Fibroblast of skin of right quadriceps (primary cell): ENCODE measurements at regions not wholly inside any gene's neighbourhood (a gene's known extent, or its start where the extent isn't known, plus 50 kb on each side); places are given as distances from the start of the nearest gene placed in this dataset.
A peak's percentile ranks its signal among the peaks of the same experiment; 100 is the strongest.
"Not testable (repeated sequence)": the region's sequence is repeated elsewhere in the genome, so short reads cannot be mapped to it uniquely, and the experiment has no call there.

Experiments used
- DNase-seq: peaks from one replicate; pipeline ENCODE4 v3.0.0-alpha.2; 2013

- peak; percentile 44 for DNase-seq
Measured at GRCh38 chr4:77220828-77221613, 64.0 kb downstream of the CCNG2 start.

GRCh38 chr4:77225022-77225421 is 68.0 kb downstream of the CCNG2 start:
- no peak for DNase-seq

- DNase-seq: no peak
Measured at GRCh38 chr4:77226939-77227705, 70.1 kb downstream of the CCNG2 start.

- DNase-seq: no peak
Measured at GRCh38 chr4:77229433-77229832, 72.4 kb downstream of the CCNG2 start.

- no peak for DNase-seq
Measured at GRCh38 chr4:77232653-77233052, 75.6 kb downstream of the CCNG2 start.

- DNase-seq: no peak
Measured at GRCh38 chr4:77235289-77235854, 78.4 kb downstream of the CCNG2 start.

- no peak for DNase-seq
Measured at GRCh38 chr4:77236806-77237205, 79.8 kb downstream of the CCNG2 start.

GRCh38 chr4:77240469-77241066 is 83.6 kb downstream of the CCNG2 start:
- DNase-seq: peak; percentile 43

GRCh38 chr4:77248805-77249204 is 91.8 kb downstream of the CCNG2 start:
- no peak for DNase-seq

- no peak for DNase-seq
Measured at GRCh38 chr4:77251751-77252150, 94.7 kb downstream of the CCNG2 start.

- no peak for DNase-seq
Measured at GRCh38 chr4:77263247-77263646, 106.2 kb downstream of the CCNG2 start.

GRCh38 chr4:77263976-77264375 is 107.0 kb downstream of the CCNG2 start:
- not testable (repeated sequence) for DNase-seq

GRCh38 chr4:77264826-77265225 is 107.8 kb downstream of the CCNG2 start:
- DNase-seq: no peak

GRCh38 chr4:77268108-77268507 is 111.1 kb downstream of the CCNG2 start:
- DNase-seq: no peak

- DNase-seq: no peak
Measured at GRCh38 chr4:77269505-77269904, 112.5 kb downstream of the CCNG2 start.

GRCh38 chr4:77273412-77273811 is 116.4 kb downstream of the CCNG2 start:
- DNase-seq: no peak

- not testable (repeated sequence) for DNase-seq
Measured at GRCh38 chr4:77279114-77279513, 122.1 kb downstream of the CCNG2 start.

GRCh38 chr4:77282305-77282704 is 125.3 kb downstream of the CCNG2 start:
- no peak for DNase-seq

- DNase-seq: no peak
Measured at GRCh38 chr4:77284036-77284435, 127.0 kb downstream of the CCNG2 start.

- DNase-seq: no peak
Measured at GRCh38 chr4:77286906-77287305, 129.9 kb downstream of the CCNG2 start.

- DNase-seq: no peak
Measured at GRCh38 chr4:77293426-77293825, 136.4 kb downstream of the CCNG2 start.

- DNase-seq: not testable (repeated sequence)
Measured at GRCh38 chr4:77300996-77301395, 144.0 kb downstream of the CCNG2 start.

- DNase-seq: no peak
Measured at GRCh38 chr4:77305766-77306165, 148.8 kb downstream of the CCNG2 start.

- no peak for DNase-seq
Measured at GRCh38 chr4:77306496-77306895, 149.5 kb downstream of the CCNG2 start.
